ENCODE measurements at regions not wholly inside any gene's neighbourhood (a gene's known extent, or its start where the extent isn't known, plus 50 kb on each side); places are given as distances from the start of the nearest gene placed in this dataset.

- no peak overlapping the region for H2AK5ac ChIP-seq (ENCODE audit: insufficient read length, low read length)
- no peak overlapping the region for H3K4ac ChIP-seq (ENCODE audit: low read depth, low read length)
- H2BK120ac ChIP-seq (ENCODE audit: low read depth, low read length, poor library complexity, severe bottlenecking): no peak overlapping the region
- no peak overlapping the region for H3K4me2 ChIP-seq (ENCODE audit: insufficient read depth, insufficient read length, low read length)
- no peak overlapping the region for H4K8ac ChIP-seq (replicated peaks; ENCODE audit: insufficient read length, low read depth, low read length)
- no peaks in the 10 kb centered on the region for H3K4me1 ChIP-seq (ENCODE audit: insufficient read depth, low read length)
- no peak overlapping the region for H4K5ac ChIP-seq (ENCODE audit: insufficient read length, low read depth, low read length)
- no peak overlapping the region for H2BK15ac ChIP-seq (ENCODE audit: low read depth, low read length)
- 0 out of 4 replicates have a peak, but pooled peaks cover 0 to 2% of the 10 kb centered on the region in 2 experiments for H3K4me1 Mint-ChIP-seq
- no peak overlapping the region for H3K27ac Mint-ChIP-seq
- H3K18ac ChIP-seq (ENCODE audit: insufficient read length, low read depth, low read length): no peak overlapping the region
- TF ChIP-seq CTCF (conservative IDR thresholded peaks at IDR 0.05): no peak
- H2BK12ac ChIP-seq (ENCODE audit: insufficient read length, low read depth, low read length): no peak overlapping the region
- H3K56ac ChIP-seq (ENCODE audit: insufficient read length, low read depth, low read length): no peak overlapping the region
- no peak overlapping the region for H3K9ac ChIP-seq (ENCODE audit: extremely low read depth, insufficient read length, low read length)
- H3K23ac ChIP-seq (ENCODE audit: insufficient read length, low read depth, low read length): no peak overlapping the region
- H3K27ac ChIP-seq (ENCODE audit: insufficient read length, low read depth, low read length): no peak overlapping the region
- H3T11ph ChIP-seq (ENCODE audit: low read length): no peak overlapping the region
- no peak overlapping the region for H2BK20ac ChIP-seq (ENCODE audit: low read depth, low read length, poor library complexity, severe bottlenecking)
- DNase-seq: no peak
- H2AFZ ChIP-seq (ENCODE audit: low read length): no peak overlapping the region
- no peak overlapping the region for H4K91ac ChIP-seq (ENCODE audit: insufficient read length, low read depth, low read length)
- no peaks in the 10 kb centered on the region; a peak in 1 of 5 replicates for H3K9me3 Mint-ChIP-seq
- no peak overlapping the region for H2BK5ac ChIP-seq (ENCODE audit: insufficient read length, low read length)
- H3K27me3 Mint-ChIP-seq (ENCODE audit: low read depth): no peaks in the 10 kb centered on the region
- H3K27me3 ChIP-seq (ENCODE audit: insufficient read depth, low read length): no peaks in the 10 kb centered on the region
- WGBS (ENCODE audit: extremely low coverage, insufficient read length, low lambda C conversion rate): no CpG with 5 or more reads among the region's 2 CpGs
- H3K14ac ChIP-seq (ENCODE audit: insufficient read depth, low read length): no peak overlapping the region
- H3K79me2 ChIP-seq (ENCODE audit: insufficient read depth, low read length): no peaks in the 10 kb centered on the region
- H4K20me1 ChIP-seq (ENCODE audit: control insufficient read depth, insufficient read depth, insufficient read length): no peaks in the 10 kb centered on the region
- H3K4me3 Mint-ChIP-seq: no peak overlapping the region
- H3K36me3 Mint-ChIP-seq (ENCODE audit: insufficient read depth in 1 of 3, low read depth in 3 of 3): no peaks in the 10 kb centered on the region
- H3K9me3 ChIP-seq (ENCODE audit: control insufficient read depth, low read depth, low read length): no peaks in the 10 kb centered on the region
- no peaks in the 10 kb centered on the region for H3K79me1 ChIP-seq (ENCODE audit: insufficient read depth, low read depth, low read length, poor library complexity, severe bottlenecking)
- H3K23me2 ChIP-seq (ENCODE audit: insufficient read length, low read depth, low read length, poor library complexity, severe bottlenecking): no peaks in the 10 kb centered on the region
Measured at GRCh38 chr12:17456486-17456885, 633.5 kb downstream of the RERGL start.
